Fibroblast of mammary gland (primary cell): ENCODE measurements at regions not wholly inside any gene's neighbourhood (a gene's known extent, or its start where the extent isn't known, plus 50 kb on each side); places are given as distances from the start of the nearest gene placed in this dataset.

Experiments used
- DNase-seq: peaks from one replicate; pipeline ENCODE4 v3.0.0-alpha.2; 2010; ENCODE audit warnings: low read depth
- H3K4me3 ChIP-seq: 2 replicates; pipeline ENCODE4 v1.5.1; 2011; ENCODE audit warnings: low read depth, mild to moderate bottlenecking, low read length, moderate library complexity; ENCODE audit not compliant: control insufficient read depth
- CTCF ChIP-seq: conservative IDR thresholded peaks from 2 replicates; pipeline ENCODE4 v1.5.1; 2011; ENCODE audit warnings: low read depth, low read length, inconsistent platforms; ENCODE audit not compliant: control insufficient read depth, insufficient read depth

GRCh38 chr3:176378789-176379188, 818.5 kb downstream of the TBL1XR1 start:
- no peak overlapping the region for H3K4me3 ChIP-seq
- no peak for DNase-seq
- no peak for TF ChIP-seq CTCF

DNA sequence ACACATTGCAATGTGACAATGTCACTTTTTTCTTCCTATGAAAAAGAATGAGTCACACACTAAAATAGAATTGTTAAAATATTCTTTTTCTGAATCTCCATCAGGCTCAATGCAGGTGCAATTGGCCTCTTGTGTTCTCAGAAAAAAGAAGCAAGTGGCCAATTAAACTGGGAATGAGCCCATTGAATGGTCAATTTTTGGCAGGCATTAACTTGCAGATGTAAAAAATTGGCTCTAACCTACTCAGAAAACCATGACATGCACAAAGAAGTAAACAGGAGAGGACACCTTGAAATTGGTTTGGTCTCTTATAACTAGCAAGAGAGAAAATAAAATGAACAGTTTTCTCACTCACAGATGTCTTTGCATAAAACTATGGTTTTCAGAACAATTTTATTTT, 820.8 kb downstream of the TBL1XR1 start:
- TF ChIP-seq CTCF = no peak
- DNase-seq = no peak
- no peak overlapping the region for H3K4me3 ChIP-seq

GRCh38 chr3:176375519-176375918, 821.8 kb downstream of the TBL1XR1 start:
- TF ChIP-seq CTCF = no peak
- H3K4me3 ChIP-seq = no peak overlapping the region
- DNase-seq = no peak

DNA sequence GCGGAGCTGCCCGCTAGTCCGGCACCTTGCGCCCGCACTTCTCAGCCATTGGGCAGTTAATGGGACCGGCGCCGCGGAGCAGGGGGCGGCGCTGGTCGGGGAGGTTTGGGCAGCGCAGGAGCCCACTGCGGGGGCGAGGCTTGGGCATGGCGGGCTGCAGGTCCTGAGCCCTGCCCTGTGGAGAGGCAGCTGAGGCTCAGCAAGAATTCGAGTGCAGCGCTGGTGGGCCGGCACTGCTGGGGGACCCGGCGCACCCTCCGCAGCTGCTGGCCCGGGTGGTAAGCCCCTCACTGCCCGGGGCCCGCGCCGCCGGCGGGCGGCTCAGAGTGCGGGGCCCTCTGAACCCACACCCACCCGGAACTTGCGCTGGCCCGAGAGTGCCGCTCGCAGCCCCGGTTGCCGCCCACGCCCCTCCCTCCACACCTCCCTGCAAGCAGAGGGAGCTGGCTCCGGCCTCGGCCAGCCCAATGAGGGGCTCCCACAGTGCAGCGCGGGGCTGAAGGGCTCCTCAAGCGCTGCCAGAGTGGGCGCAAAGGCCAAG, 835.0 kb downstream of the TBL1XR1 start:
- TF ChIP-seq CTCF = no peak
- H3K4me3 ChIP-seq = no peak overlapping the region

DNA sequence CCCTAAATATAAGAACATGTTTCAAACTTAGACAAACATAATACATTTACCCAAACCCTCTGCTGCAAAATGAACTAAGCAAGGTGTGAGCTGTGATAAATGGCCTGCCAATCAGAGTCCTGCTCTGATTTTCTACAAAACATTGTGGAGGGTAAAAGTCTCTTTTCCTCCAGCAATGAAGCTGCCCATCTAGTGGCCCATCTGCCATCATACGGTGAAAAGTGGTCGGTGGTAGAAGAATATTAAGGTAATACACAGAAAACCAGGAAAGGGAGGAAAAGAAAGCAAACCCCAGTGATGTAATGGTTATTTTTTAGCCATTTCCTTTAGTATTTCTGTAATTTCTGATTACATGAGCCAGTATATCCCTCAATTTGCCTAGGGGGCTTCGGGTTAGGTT, 838.1 kb downstream of the TBL1XR1 start:
- TF ChIP-seq CTCF = no peak
- no peak overlapping the region for H3K4me3 ChIP-seq
- DNase-seq = no peak

More for the DNA sequence above, 835.0 kb downstream of the TBL1XR1 start:
- DNase-seq = no peak

DNA sequence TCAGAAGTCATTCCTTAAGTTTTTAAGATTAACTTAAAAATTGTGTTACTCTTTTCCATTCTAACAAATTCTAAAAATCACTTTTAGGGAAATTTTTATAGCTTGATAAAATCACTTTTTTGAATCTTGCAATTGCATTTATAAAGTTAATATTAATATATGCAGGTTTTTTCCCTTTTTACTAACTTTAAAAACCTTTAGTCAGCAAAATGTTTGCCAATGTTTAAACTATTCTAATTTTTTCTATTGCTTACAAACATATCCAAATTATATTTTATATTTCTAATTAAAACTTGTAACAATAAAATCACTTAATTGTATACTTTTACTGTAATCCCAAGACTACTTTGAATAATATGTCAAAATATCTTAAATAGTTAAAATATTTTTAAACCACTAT, 839.4 kb downstream of the TBL1XR1 start:
- H3K4me3 ChIP-seq = no peak overlapping the region
- DNase-seq = no peak
- TF ChIP-seq CTCF = no peak

DNA sequence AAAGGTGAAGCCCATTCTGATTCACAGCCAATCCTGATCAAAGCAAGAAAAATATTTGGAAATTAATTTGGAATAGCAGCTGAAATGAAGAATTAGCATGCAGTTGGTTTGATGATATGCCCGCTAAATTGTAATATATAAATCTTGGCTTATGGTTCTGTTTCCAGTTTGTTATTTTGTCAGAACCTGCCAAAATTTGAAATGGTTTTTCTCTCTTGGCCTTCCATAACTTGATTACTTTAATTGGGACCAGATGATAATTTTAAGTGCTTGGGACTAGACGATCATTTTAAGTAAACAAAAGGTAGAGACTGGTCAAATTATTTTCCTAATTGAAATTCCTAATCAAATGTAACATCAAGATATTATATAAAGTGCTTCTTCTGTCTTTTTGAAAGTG, 842.4 kb downstream of the TBL1XR1 start:
- no peak for TF ChIP-seq CTCF
- H3K4me3 ChIP-seq = no peak overlapping the region
- DNase-seq = no peak
